Hepatocyte (in vitro differentiated cells): ENCODE measurements at regions not wholly inside any gene's neighbourhood (a gene's known extent, or its start where the extent isn't known, plus 50 kb on each side); places are given as distances from the start of the nearest gene placed in this dataset.

Source experiments
- DNase-seq: peaks from one replicate; pipeline ENCODE4 v3.0.0-alpha.2; 2016; ENCODE audit warnings: low spot score
- H2AFZ ChIP-seq: fragments of 200-600 bp; sonication (generic); 2 replicates; pipeline ENCODE4 v1.6.0; 2016; ENCODE audit warnings: antibody characterized with exemption, mild to moderate bottlenecking
- H3K27ac ChIP-seq: fragments of 200-600 bp; sonication (generic); 2 replicates; pipeline ENCODE4 v1.5.1; 2016; ENCODE audit warnings: mild to moderate bottlenecking
- H3K27me3 ChIP-seq: fragments of 200-600 bp; sonication (generic); 2 replicates; pipeline ENCODE4 v1.6.1; 2016
- H3K36me3 ChIP-seq: fragments of 200-600 bp; sonication (generic); replicated peaks from 2 replicates; pipeline ENCODE4 v1.5.1; 2016; ENCODE audit warnings: low read depth; ENCODE audit not compliant: insufficient read depth
- H3K4me1 ChIP-seq: fragments of 200-600 bp; sonication (generic); 2 replicates; pipeline ENCODE4 v1.5.1; 2016; ENCODE audit warnings: mild to moderate bottlenecking, moderate library complexity; ENCODE audit not compliant: insufficient read depth
- H3K4me2 ChIP-seq: fragments of 200-600 bp; sonication (generic); 2 replicates; pipeline ENCODE4 v1.6.0; 2016
- H3K4me3 ChIP-seq: fragments of 200-600 bp; sonication (generic); 2 replicates; pipeline ENCODE4 v1.5.1; 2016; ENCODE audit warnings: mild to moderate bottlenecking
- H3K79me2 ChIP-seq: fragments of 200-600 bp; sonication (generic); 2 replicates; pipeline ENCODE4 v1.6.0; 2017; ENCODE audit warnings: mild to moderate bottlenecking
- H3K9me2 ChIP-seq: fragments of 200-600 bp; sonication (generic); replicated peaks from 2 replicates; pipeline ENCODE4 v1.6.0; 2017; ENCODE audit warnings: mild to moderate bottlenecking; ENCODE audit not compliant: insufficient read depth
- H3K9me3 ChIP-seq: fragments of 200-600 bp; sonication (generic); 2 replicates; pipeline ENCODE4 v1.5.1; 2016; ENCODE audit warnings: low read depth, mild to moderate bottlenecking
- H4K20me1 ChIP-seq: fragments of 200-600 bp; sonication (generic); 2 replicates; pipeline ENCODE4 v1.6.0; 2016; ENCODE audit warnings: mild to moderate bottlenecking; ENCODE audit not compliant: insufficient read depth, poor library complexity, severe bottlenecking
- EZH2 ChIP-seq: fragments of 200-600 bp; sonication (generic); IDR thresholded peaks from 2 replicates; pipeline ENCODE4 v1.6.1; 2016; ENCODE audit warnings: antibody characterized with exemption, mild to moderate bottlenecking, borderline replicate concordance
- EZH2phosphoT487 ChIP-seq: fragments of 200-600 bp; sonication (generic); IDR thresholded peaks from one replicate; pipeline ENCODE4 v1.6.1; 2018; ENCODE audit warnings: antibody characterized with exemption, mild to moderate bottlenecking, low read depth, moderate library complexity; ENCODE audit not compliant: unreplicated experiment, severe bottlenecking
- WGBS: methylation state at CpG from one replicate; pipeline ENCODE4 v1.1.6; 2016; ENCODE audit warnings: low lambda C conversion rate; ENCODE audit errors: missing lambda C conversion rate; 5-methylcytosine and 5-hydroxymethylcytosine counted together
- TF ChIP-seq, protein P1 (sequence below): fragments of 200-600 bp; sonication (generic); IDR thresholded peaks from 2 replicates; pipeline ENCODE4 v1.5.1; 2016; ENCODE audit warnings: antibody characterized with exemption, mild to moderate bottlenecking; ENCODE audit not compliant: poor library complexity

- Histone ChIP-seq H2AFZ (no peak overlapping the region), H3K4me1 (no peaks in the 10 kb centered on the region), H3K4me2 (no peak overlapping the region), H4K20me1 (no peaks in the 10 kb centered on the region), H3K36me3 (no peaks in the 10 kb centered on the region), H3K27me3 (no peaks in the 10 kb centered on the region), H3K27ac (no peak overlapping the region), H3K9me2 (no peaks in the 10 kb centered on the region), H3K4me3 (no peak overlapping the region), H3K9me3 (no peaks in the 10 kb centered on the region), H3K79me2 (no peaks in the 10 kb centered on the region)
- no peak for DNase-seq
- TF ChIP-seq, protein P1, sequence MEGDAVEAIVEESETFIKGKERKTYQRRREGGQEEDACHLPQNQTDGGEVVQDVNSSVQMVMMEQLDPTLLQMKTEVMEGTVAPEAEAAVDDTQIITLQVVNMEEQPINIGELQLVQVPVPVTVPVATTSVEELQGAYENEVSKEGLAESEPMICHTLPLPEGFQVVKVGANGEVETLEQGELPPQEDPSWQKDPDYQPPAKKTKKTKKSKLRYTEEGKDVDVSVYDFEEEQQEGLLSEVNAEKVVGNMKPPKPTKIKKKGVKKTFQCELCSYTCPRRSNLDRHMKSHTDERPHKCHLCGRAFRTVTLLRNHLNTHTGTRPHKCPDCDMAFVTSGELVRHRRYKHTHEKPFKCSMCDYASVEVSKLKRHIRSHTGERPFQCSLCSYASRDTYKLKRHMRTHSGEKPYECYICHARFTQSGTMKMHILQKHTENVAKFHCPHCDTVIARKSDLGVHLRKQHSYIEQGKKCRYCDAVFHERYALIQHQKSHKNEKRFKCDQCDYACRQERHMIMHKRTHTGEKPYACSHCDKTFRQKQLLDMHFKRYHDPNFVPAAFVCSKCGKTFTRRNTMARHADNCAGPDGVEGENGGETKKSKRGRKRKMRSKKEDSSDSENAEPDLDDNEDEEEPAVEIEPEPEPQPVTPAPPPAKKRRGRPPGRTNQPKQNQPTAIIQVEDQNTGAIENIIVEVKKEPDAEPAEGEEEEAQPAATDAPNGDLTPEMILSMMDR, result no peak
- TF ChIP-seq EZH2 (no peak), EZH2phosphoT487 (no peak)
- WGBS, result 77% methylated on average over 5 of the region's 5 CpGs
These were observed 1710.3 kb upstream of the PCDH7 start for GRCh38 chr4:29009908-29010307.

GRCh38 chr4:29013341-29013740, 1706.8 kb upstream of the PCDH7 start:
- Histone ChIP-seq H3K4me2 (no peak overlapping the region), H3K27me3 (no peaks in the 10 kb centered on the region), H3K36me3 (no peaks in the 10 kb centered on the region), H3K9me2 (no peaks in the 10 kb centered on the region), H3K4me3 (no peak overlapping the region), H3K9me3 (no peaks in the 10 kb centered on the region), H3K4me1 (no peaks in the 10 kb centered on the region), H3K79me2 (no peaks in the 10 kb centered on the region), H2AFZ (no peak overlapping the region), H4K20me1 (no peaks in the 10 kb centered on the region), H3K27ac (no peak overlapping the region)
- 73% methylated on average over 2 of the region's 2 CpGs for WGBS
- TF ChIP-seq, protein P1, result no peak
- TF ChIP-seq EZH2phosphoT487 (no peak), EZH2 (no peak)
- no peak for DNase-seq

DNA sequence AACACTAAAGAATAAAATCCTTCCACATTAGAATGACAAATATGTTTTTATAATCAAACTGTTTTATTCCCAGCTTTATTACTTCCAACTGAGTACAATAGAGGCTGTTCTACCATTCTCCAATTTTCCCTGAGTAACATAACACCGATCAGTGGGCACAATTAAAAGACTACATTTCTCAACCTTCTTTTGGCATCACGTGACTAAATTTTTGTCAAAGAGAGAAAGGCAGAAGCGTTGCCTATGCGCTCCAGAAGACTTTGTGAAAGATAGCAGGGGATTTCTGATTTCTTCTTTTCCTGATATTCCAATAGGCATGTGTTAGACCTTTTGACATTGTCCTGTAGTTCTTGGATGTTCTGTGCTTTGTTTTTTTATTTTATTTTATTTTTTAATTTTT, 1705.6 kb upstream of the PCDH7 start:
- H3K36me3 ChIP-seq, result no peaks in the 10 kb centered on the region
- H3K4me3 ChIP-seq, result no peak overlapping the region
- TF ChIP-seq EZH2phosphoT487, result no peak
- TF ChIP-seq EZH2, result no peak
- TF ChIP-seq, protein P1, result no peak
- H3K27me3 ChIP-seq, result no peaks in the 10 kb centered on the region
- WGBS, result 92% methylated on average over 4 of the region's 4 CpGs
- H3K4me2 ChIP-seq, result no peak overlapping the region
- no peak overlapping the region for H2AFZ ChIP-seq
- H3K9me3 ChIP-seq, result no peaks in the 10 kb centered on the region
- H3K79me2 ChIP-seq, result no peaks in the 10 kb centered on the region
- no peak for DNase-seq
- H4K20me1 ChIP-seq, result no peaks in the 10 kb centered on the region
- H3K9me2 ChIP-seq, result no peaks in the 10 kb centered on the region
- no peaks in the 10 kb centered on the region for H3K4me1 ChIP-seq
- H3K27ac ChIP-seq, result no peak overlapping the region

DNA sequence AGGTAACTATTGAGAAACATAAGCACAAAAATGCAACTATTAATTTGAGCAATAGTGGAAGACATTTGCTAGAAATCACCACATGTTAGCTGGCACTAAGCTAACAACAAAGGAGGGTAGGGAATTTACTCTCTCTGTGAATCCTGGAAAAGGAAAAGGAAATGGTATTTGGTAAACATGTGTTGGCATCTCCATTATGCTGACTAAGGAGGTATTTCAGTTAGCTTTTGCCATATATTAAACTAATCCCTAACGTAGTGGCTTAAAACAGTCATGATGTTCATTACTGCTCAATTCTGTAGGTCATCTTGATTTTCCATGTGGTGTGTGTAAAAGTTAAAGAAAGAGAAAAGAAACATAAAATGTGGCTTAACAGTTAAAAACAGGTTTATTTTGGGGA, 1686.5 kb upstream of the PCDH7 start:
- TF ChIP-seq, protein P1, result no peak
- TF ChIP-seq EZH2, result no peak
- TF ChIP-seq EZH2phosphoT487, result no peak
- Histone ChIP-seq H4K20me1 (no peaks in the 10 kb centered on the region), H3K27me3 (no peaks in the 10 kb centered on the region), H3K9me3 (no peaks in the 10 kb centered on the region), H3K27ac (no peak overlapping the region), H3K4me2 (no peak overlapping the region), H3K4me3 (no peak overlapping the region), H3K4me1 (no peaks in the 10 kb centered on the region), H2AFZ (no peak overlapping the region), H3K79me2 (no peaks in the 10 kb centered on the region), H3K9me2 (no peaks in the 10 kb centered on the region), H3K36me3 (no peaks in the 10 kb centered on the region)
- DNase-seq, result no peak
- WGBS, result 86% methylated on average over 1 of the region's 1 CpG
